AG09319 (cell line): ENCODE measurements at regions not wholly inside any gene's neighbourhood (a gene's known extent, or its start where the extent isn't known, plus 50 kb on each side); places are given as distances from the start of the nearest gene placed in this dataset.

ENCODE experiments used
- DNase-seq: peaks from one replicate; pipeline ENCODE4 v3.0.0-alpha.2; 2010; ENCODE audit warnings: low read depth; ENCODE audit errors: extremely low read depth
- CTCF ChIP-seq: IDR thresholded peaks from 2 replicates; pipeline ENCODE4 v1.5.1; 2011; ENCODE audit warnings: low read depth, mild to moderate bottlenecking, inconsistent platforms, low read length, moderate library complexity

GRCh38 chr2:147642765-147643164, 202.1 kb upstream of the ACVR2A start:
- TF ChIP-seq CTCF, result no peak
- no peak for DNase-seq

- TF ChIP-seq CTCF, result no peak
- DNase-seq, result no peak
These were observed 203.2 kb upstream of the ACVR2A start for GRCh38 chr2:147641651-147642050.

GRCh38 chr2:147639891-147640290, 204.9 kb upstream of the ACVR2A start:
- no peak for DNase-seq
- no peak for TF ChIP-seq CTCF

- no peak for DNase-seq
- TF ChIP-seq CTCF, result no peak
These were observed 205.4 kb upstream of the ACVR2A start for GRCh38 chr2:147639386-147639785.

GRCh38 chr2:147636886-147637285, 207.9 kb upstream of the ACVR2A start:
- TF ChIP-seq CTCF, result no peak
- DNase-seq, result no peak

- no peak for TF ChIP-seq CTCF
- peak; percentile 42 for DNase-seq
These were observed 208.5 kb upstream of the ACVR2A start for GRCh38 chr2:147636238-147636882.

GRCh38 chr2:147634826-147635225, 210.0 kb upstream of the ACVR2A start:
- DNase-seq, result no peak
- TF ChIP-seq CTCF, result no peak
